HG02623 (cell line): ENCODE measurements at regions not wholly inside any gene's neighbourhood (a gene's known extent, or its start where the extent isn't known, plus 50 kb on each side); places are given as distances from the start of the nearest gene placed in this dataset.

ENCODE experiments used
- ATAC-seq: cut with Tn5 transposase; IDR thresholded peaks from one replicate; pipeline ENCODE4 v1.9.1; 2021; ENCODE audit warnings: moderate library complexity; ENCODE audit not compliant: unreplicated experiment

GRCh38 chr5:133778636-133779035 lies 166.3 kb upstream of the FSTL4 start:
- no peak for ATAC-seq

GRCh38 chr5:133777951-133778350 lies 165.6 kb upstream of the FSTL4 start:
- ATAC-seq = no peak

- ATAC-seq = no peak
Measured at GRCh38 chr5:133775584-133776304, 163.4 kb upstream of the FSTL4 start.

- ATAC-seq = no peak
Measured at GRCh38 chr5:133773247-133774202, 161.2 kb upstream of the FSTL4 start.

GRCh38 chr5:133769842-133770241 lies 157.5 kb upstream of the FSTL4 start:
- ATAC-seq = no peak

- no peak for ATAC-seq
Measured at GRCh38 chr5:133763744-133764143, 151.4 kb upstream of the FSTL4 start.

GRCh38 chr5:133761632-133762031 lies 149.3 kb upstream of the FSTL4 start:
- ATAC-seq = no peak

GRCh38 chr5:133760532-133760931 lies 148.2 kb upstream of the FSTL4 start:
- no peak for ATAC-seq

- ATAC-seq = no peak
Measured at GRCh38 chr5:133758641-133759040, 146.3 kb upstream of the FSTL4 start.

- ATAC-seq = no peak
Measured at GRCh38 chr5:133757396-133757945, 145.1 kb upstream of the FSTL4 start.

GRCh38 chr5:133756756-133757155 lies 144.4 kb upstream of the FSTL4 start:
- ATAC-seq = no peak

GRCh38 chr5:133756036-133756435 lies 143.7 kb upstream of the FSTL4 start:
- ATAC-seq = no peak

GRCh38 chr5:133754575-133755169 lies 142.3 kb upstream of the FSTL4 start:
- no peak for ATAC-seq

- ATAC-seq = no peak
Measured at GRCh38 chr5:133753856-133754255, 141.5 kb upstream of the FSTL4 start.

GRCh38 chr5:133751846-133752245 lies 139.5 kb upstream of the FSTL4 start:
- ATAC-seq = no peak

GRCh38 chr5:133751421-133751820 lies 139.1 kb upstream of the FSTL4 start:
- no peak for ATAC-seq

GRCh38 chr5:133750856-133751255 lies 138.5 kb upstream of the FSTL4 start:
- no peak for ATAC-seq

- no peak for ATAC-seq
Measured at GRCh38 chr5:133750356-133750755, 138.0 kb upstream of the FSTL4 start.

GRCh38 chr5:133749331-133749985 lies 137.1 kb upstream of the FSTL4 start:
- no peak for ATAC-seq

GRCh38 chr5:133746834-133747233 lies 134.5 kb upstream of the FSTL4 start:
- ATAC-seq = no peak

- no peak for ATAC-seq
Measured at GRCh38 chr5:133744960-133745308, 132.6 kb upstream of the FSTL4 start.
